ENCODE measurements at regions not wholly inside any gene's neighbourhood (a gene's known extent, or its start where the extent isn't known, plus 50 kb on each side); places are given as distances from the start of the nearest gene placed in this dataset.
"Not testable (repeated sequence)": the region's sequence is repeated elsewhere in the genome, so short reads cannot be mapped to it uniquely, and the experiment has no call there.

DNA sequence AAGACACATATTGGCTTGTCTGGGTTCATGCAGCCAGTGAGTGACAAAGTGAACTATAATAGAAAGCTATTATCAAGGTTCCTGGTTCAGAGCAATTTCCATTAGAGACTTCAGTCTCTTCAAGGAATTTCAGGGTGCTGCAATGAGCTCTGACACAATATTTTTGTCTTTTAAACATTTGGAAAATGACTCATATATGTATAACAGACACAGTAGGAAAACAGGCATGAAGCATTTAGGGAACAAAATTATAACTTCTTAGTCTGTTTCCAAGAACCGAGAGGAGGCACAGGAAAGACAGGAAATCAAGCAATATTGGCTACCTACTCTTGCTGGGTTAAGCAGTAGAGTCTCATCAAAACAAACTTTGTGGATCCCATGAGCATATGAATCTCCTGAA is 170.4 kb downstream of the PTPRC start:
- in situ Hi-C loops (cut with HindIII; ENCODE audit: low sequenced_read_pairs) = no loop called here

DNA sequence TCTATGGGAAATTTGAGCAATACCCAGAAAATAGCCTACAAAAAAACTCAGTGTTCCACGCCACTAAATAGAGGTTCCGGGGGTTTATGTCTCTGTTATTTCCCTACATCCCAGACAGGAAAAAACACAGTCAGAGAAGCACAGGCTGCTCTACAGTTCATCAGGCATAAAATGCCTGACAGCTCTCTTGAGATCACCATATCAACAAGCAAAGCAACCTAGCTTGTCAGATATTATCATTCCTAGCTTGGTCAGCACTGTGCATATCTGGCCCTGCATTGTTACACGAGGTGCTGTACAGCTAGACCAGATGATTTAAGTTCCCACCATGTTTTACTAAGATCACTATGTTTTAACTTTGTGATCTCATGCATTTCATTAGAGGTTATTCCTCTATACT is 172.6 kb downstream of the PTPRC start:
- in situ Hi-C loops (cut with HindIII; ENCODE audit: low sequenced_read_pairs) = no loop called here

DNA sequence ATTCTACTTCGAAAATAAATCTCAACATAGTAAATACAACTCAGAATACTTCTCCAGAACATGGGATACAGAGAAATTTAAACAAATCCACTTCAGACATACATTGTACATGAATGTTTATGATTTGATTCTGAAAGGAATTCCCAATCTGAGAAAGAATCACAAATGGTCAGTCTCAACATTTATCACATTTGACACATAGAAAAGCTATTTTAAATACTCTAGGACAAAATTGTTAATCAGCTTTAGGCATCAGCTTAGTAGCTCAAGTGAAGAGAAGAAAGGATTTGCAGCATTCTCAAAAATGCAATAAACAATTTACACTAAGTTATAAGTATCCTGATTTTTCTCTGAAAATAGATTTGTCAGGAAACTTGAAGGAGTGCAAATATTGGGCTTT is 184.8 kb downstream of the PTPRC start:
- in situ Hi-C loops (cut with HindIII; ENCODE audit: low sequenced_read_pairs) = no loop called here

DNA sequence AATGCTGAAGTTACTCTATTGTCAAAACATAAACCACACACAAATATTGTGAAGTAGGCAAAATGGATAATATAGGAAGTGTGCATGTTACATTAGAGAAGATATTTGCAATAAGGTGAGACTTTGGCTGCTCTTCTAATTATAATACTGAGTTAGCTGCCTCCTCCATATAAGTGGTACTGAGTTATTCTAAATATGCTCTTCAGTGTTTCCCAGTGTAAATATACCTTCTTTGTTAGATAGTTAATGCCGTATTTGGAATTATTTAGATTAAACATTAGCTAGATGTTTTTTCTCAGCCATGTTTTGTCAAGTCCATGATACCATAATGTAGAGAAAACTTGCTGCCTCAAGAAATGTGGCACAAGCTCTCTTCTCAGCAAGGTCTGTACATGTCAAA is 186.4 kb downstream of the PTPRC start:
- in situ Hi-C loops (cut with HindIII; ENCODE audit: low sequenced_read_pairs) = no loop called here

DNA sequence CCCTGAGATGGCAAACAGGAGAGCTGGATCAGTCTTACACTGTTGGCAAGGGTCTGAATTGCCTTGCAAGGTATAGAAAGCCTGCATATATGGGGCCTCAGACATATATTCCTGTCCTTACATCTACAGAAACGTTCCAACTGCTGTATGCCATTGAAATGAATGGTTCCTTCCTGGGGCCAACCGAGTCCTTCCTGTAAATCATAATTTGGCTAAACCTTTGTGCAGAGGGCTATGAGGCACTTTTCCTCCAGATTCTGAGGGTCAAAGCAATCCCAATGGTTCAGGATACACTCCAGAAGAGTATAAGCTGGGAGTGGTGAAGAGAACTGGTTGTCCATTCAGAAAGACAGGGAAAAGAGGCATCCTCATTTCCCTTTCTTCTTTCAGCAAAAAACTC is 190.5 kb downstream of the PTPRC start:
- in situ Hi-C loops (cut with HindIII; ENCODE audit: low sequenced_read_pairs) = no loop called here

DNA sequence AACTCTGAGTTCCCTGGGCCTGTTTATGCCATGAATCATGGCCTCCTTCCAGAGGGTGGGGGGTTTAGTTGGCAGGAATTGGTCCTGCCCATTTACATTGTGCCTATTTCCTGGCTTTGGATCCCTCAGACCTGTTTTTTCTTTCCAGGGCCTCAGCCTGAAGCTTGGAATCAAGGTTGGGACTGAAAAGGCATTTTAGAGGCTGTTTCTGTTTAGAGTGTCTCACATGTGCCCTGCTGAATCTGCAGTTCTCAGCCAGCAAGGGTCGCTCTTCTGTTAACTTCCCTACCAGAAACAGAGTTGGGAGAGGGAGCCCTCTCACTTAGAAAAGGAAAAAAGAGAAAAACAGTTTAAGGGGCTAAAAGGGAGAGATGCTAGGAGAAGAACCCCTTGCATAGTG is 191.1 kb downstream of the PTPRC start:
- in situ Hi-C loops (cut with HindIII; ENCODE audit: low sequenced_read_pairs) = no loop called here

DNA sequence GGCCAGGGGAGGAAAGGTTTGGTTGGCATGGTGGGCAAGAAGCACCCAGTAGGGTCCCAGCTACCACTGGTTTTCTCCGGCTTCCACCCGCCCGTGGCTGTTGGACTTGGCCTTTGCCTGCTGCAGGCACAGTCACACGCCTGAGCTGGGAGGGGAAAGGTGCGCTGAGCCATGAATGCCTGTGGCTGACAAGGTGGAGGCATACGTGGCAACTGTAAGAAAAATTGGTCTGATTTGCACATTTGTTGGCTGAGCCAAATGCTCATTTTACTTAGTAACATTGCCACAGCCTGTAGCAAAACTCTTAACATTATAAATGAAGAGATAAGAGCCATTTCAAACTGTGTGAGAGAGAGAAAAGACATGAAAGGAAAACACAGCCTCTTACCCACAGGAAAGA is 191.6 kb downstream of the PTPRC start:
- in situ Hi-C loops (cut with HindIII; ENCODE audit: low sequenced_read_pairs) = no loop called here

DNA sequence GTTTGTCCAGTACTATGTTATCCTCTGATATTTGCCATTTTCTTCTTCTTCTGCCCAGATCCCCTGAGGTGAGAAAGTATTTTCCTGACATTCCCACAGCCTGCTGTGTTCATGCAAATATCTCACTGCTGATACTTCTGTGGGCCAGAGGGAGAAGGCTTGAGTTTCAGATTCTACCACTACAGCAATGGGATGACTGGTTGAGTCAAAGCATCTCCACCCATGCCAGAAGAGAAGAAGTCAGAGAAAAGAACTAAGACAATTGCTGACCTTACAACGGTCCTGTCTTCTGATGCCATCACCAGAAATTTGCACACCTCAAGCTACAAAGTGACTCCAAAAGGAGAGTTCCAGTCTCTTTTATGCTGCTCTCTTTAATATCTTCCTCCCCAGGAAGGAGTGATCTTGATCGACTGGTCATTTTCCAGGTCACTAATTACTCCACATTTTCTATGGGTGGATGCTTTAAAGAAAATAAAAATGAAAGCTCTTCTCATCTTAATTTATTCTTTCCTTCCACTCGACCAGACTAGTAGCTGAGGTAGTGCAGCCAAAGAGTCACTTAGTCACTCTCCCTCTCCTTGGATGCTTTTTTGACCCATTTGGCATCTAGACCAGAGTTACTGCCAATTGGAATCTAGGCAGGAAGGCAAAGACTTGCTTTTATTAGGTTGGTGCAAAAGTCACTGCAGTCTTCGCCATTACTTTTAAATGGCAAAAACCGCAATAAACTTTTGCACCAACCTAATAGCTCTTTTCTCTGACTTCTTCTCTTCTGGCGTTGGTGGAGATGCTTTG is 195.1 kb downstream of the PTPRC start:
- in situ Hi-C loops (cut with HindIII; ENCODE audit: low sequenced_read_pairs) = no loop called here

DNA sequence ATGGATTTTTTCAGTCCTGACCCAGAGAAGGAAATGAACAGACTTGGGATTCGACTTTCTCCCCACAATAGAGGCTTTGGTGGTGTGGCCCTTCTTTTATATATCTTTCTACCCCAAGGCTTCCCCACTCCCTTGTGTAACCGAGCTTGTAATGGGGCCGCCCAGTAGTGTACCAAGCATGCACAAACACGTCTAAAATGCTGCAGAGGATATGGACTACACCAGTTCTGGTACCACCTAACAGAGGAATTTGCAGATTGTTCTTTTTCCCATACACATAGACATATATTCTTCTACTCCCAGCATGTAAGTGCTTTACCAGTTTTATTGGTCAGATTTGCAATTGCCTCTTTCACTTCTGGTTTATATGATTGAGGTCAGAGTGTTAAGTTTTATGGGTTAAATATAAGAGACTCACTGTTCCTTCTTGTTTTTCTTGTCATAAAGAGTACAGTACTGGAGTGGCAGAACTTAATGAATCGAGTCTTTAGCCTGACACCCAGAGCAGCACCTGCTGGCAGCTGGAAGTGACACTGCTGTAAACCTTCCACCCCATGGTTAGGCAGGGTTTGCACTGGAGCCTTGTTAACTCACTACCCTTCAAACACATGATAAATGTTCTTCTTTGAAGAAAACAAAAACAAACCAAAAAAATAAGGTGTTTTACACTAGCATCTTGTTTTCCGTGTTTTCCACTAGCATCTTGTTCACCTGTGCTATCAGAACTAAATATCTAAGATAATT is 198.6 kb downstream of the PTPRC start:
- in situ Hi-C loops (cut with HindIII; ENCODE audit: low sequenced_read_pairs) = no loop called here

DNA sequence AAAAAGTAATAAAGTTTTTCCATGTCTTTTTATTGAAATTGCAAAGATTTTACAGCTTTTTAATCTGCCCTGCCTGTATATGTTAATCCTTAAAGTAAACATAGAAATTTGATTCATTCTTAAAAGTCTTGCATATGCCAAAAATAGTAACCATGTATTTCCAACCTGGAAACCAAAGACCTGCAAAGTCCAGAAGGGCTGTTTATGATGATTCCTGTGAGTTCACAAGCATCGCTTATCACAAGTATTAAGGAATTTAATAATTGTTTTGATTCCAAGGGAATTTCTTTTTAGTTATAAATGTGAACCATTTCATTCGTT is 199.1 kb downstream of the PTPRC start:
- in situ Hi-C loops (cut with HindIII; ENCODE audit: low sequenced_read_pairs) = no loop called here

DNA sequence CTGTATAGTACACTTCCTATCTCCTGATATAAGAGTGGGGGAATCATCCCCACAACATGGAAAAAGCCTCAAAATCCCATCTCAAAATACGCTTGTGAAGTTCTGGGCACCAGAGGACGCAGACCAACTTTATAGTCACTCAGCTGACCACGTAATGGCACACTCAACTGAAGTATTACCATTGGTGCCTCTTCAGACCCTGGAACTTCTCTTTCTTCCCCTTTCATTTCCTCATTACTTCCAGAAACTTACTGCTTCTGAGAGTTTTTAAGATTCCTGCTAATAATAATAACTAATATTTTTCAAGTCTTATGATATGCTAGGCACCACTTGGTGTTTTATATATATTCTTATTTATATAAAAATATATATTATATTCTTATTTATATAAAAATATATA is 202.6 kb downstream of the PTPRC start:
- in situ Hi-C loops (cut with HindIII; ENCODE audit: low sequenced_read_pairs) = no loop called here

DNA sequence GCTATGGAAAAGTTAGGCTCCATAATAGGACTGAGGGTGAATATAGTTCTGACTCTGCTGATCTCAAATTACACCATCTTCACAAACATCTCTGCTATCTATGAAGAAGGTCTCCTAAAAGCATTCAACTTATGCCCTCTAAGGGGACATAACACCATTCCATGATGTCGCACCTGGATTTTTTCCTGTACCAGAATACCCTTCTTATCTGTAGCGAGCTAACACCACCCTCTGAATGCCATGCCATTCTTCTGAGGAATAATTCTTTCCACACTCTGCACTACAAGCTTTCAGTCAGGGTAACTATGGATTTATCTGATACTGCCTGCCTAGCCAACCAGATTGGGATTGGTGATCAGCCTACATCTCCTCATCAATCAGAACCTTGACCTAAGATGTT is 203.8 kb downstream of the PTPRC start:
- in situ Hi-C loops (cut with HindIII; ENCODE audit: low sequenced_read_pairs) = no loop called here

DNA sequence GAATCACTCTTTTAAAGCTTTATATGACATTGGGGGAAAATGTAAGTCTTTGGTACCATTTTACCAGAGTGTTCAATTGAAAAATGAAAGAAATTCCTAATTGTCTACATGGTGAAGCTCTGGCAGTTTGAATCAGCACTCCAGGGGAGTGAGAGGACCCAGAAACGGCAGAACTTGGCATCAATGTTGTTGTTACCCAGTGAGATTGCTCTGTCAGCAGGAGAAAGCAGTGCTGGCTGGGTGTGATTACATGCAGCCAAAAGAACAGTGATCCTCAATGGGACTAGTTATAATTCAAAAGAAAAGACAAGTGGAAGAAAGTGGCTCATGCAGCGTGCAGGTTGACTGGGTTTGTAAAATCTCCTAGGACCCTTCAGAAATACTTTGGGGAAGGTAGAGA is 206.4 kb downstream of the PTPRC start:
- in situ Hi-C loops (cut with HindIII; ENCODE audit: low sequenced_read_pairs) = no loop called here

DNA sequence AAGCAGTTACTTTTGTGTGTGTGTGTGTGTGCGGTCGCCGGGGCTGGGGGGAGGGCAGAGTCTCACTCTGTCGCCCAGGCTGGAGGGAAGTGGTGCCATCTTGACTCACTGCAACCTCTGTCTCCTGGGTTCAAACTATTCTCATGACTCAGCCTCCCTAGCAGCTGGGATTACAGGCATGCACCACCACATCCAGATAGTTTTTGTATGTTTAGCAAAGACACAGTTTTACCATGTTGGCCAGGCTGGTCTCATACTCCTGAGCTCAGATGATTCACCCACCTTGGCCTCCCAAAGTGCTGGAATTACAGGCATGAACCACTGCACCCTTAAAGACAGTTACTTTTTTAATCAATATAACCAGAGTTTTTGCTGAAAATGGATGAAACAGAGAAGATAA is 207.0 kb downstream of the PTPRC start:
- in situ Hi-C loops (cut with HindIII; ENCODE audit: low sequenced_read_pairs) = no loop called here

DNA sequence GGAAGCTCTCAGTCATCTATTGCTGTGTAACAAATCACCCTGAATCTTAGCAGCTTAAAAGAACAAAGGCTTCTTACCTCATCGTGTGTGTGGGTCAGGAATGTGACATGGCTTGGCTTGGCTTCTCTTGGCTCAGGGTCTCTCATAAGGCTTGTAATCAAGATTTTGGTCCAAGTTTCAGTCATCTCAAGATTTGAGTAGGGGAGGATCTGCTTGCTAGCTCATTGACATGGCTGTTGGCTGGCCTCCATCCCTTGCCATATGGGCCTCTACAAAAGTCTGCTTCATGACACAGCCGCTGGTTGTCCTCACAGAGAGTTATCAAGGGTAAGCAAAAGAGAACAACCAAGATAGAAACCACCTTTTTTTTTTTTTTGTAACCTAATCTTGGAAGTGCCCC is 207.7 kb downstream of the PTPRC start:
- in situ Hi-C loops (cut with HindIII; ENCODE audit: low sequenced_read_pairs) = no loop called here

DNA sequence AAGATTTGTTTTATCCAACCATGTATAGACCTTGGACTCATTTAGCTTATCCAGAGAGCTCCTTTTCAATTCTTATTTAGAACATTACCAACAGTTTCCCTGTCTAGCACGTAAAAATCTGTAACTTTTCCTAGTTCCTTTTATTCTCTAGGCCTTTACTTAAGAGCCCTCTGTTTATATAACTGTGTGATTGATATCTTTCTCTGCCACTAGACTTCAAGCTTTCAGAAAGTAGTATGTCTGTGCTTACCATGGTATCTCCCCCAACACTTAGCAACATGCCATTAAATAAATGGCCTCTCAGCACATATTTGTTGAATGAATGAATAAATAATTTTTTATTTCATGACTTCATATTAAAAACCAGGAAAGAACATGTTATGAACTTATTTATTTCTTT is 209.4 kb downstream of the PTPRC start:
- in situ Hi-C loops (cut with HindIII; ENCODE audit: low sequenced_read_pairs) = no loop called here

DNA sequence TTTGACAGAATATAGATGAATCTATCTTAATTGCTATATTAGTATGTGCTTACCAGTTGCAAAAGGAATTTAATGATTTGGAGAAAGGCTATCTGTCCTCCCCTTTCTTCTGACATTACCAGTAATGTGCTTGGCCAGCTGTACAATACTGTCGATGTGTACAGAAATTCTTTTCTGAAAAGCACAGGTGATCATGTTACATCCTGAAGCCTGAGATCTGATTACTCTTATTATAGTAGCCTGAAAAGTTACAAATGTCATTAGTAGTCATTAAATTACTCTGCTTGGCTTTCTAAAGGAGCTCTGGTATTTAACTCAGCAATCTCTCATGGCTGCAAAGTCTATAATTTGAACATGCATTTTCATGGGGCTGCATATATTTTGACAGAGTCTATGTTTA is 209.8 kb downstream of the PTPRC start:
- in situ Hi-C loops (cut with HindIII; ENCODE audit: low sequenced_read_pairs) = no loop called here

DNA sequence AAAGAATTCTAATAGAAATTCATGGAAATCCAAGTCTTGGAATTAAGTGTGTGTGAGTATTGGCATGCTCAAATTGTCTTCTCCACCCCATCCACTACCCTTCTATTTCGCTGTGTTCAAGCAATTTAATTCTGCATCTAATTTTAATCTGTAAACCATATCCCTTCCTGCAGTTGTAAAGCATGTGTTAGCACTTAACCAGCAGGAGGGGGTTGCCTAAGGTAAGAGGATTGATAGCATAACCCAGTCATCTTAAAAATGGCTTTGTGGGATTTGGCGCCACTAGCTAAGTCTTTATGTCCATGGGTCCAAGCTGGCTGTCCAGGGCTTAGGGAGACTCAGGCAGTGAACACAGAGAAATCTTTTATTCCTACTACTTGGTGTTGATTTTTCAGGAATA is 210.3 kb downstream of the PTPRC start:
- in situ Hi-C loops (cut with HindIII; ENCODE audit: low sequenced_read_pairs) = no loop called here

DNA sequence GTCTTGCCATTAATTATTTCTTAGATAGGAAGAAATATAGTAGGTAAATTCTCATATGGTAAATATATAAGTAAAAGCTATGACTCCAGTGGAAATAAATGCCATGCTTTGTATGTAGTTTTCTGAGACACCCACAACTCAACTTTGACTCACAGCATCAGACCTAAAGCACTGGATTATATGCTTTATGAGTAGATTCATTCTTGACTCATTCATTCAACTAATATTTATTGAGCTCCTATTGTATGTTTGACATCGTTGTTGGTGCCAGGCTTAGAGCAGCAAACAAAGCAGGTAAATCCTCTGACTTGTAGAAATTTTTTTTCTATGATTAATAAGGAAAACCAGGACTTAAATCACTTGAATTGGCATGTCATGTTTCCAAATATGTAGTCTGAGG is 211.4 kb downstream of the PTPRC start:
- in situ Hi-C loops (cut with HindIII; ENCODE audit: low sequenced_read_pairs) = no loop called here

DNA sequence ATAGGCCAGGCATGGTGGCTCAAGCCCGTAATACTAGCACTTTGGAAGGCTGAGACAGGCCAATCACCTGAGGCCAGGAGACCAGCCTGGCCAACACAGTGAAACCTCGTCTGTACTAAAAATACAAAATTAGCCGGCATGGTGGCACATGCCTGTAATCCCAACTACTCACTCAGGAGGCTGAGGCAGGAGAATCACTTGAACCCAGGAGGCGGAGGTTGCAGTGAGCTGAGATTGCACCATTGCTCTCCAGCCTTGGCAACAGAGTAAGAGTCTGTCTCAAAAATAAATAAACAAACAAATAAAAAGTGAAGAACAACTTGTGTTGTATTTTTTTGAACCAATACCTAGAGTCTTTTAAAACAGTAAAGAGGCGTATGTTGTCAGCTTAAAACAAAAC is 212.1 kb downstream of the PTPRC start:
- in situ Hi-C loops (cut with HindIII; ENCODE audit: low sequenced_read_pairs) = not testable (repeated sequence)

DNA sequence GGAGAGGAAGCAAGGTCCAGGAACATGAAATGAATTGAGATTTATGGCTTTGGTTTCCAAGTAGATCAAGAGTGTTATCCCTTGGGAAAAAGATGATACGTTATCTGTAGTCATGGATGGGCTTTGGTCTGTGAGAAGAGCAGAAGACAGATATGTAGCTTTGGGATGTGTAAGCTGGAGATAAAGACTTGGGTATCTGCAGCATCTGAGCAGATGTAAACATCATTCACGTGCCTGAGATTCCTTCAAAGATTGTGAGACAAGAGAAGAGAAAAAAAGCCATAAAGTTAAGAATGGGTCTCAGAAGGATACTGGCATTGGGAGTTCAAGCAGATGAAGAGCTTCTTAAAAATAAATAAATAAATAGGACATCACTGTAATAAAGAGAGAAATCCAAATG is 217.8 kb downstream of the PTPRC start:
- in situ Hi-C loops (cut with HindIII; ENCODE audit: low sequenced_read_pairs) = no loop called here

DNA sequence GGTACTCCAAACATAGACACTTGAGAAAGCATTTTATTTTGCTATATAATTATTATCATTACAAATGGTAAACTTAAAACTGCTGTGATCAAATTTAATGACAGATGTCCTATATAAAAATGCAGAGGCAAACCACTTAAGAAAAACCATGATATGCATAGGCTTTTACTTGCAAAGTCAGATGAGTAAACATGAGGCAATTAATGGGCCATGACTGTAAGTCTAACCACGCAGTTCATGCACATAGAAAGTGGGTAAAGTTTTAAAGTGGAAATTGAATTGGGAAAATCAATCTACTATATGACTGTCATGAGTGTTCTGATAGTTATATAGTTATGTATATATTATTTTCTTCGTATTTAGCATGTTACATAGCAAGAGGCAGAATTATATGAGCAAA is 219.2 kb downstream of the PTPRC start:
- in situ Hi-C loops (cut with HindIII; ENCODE audit: low sequenced_read_pairs) = no loop called here

DNA sequence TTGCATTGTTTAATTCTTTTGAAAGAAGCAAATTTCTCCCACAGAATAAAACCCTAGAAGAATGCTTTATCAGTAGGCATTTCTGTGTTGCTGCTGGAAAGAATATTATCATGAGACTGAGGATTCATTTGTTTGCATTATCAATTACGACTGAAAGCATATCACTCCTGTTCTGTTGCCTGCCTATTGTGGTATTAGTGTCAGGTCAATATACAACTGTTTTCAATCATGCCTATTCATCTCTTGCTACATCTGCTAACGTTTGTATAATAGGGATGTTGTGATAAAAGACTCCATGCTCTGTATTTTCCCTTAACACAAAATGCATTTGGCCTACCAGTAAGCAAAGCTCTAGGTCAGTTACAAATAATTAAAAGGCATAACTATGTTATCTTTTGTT is 221.5 kb downstream of the PTPRC start:
- in situ Hi-C loops (cut with HindIII; ENCODE audit: low sequenced_read_pairs) = no loop called here
